HG03520 (cell line): ENCODE measurements at regions not wholly inside any gene's neighbourhood (a gene's known extent, or its start where the extent isn't known, plus 50 kb on each side); places are given as distances from the start of the nearest gene placed in this dataset.

Experiments
- ATAC-seq: cut with Tn5 transposase; IDR thresholded peaks from one replicate; pipeline ENCODE4 v1.9.1; 2021; ENCODE audit warnings: mild to moderate bottlenecking, moderate library complexity; ENCODE audit not compliant: unreplicated experiment

- ATAC-seq, result no peak
Observed at GRCh38 chr1:117798550-117798949, 130.9 kb downstream of the GDAP2 start.

- no peak for ATAC-seq
Observed at GRCh38 chr1:117802531-117803257, 126.7 kb downstream of the GDAP2 start.

GRCh38 chr1:117803318-117803717, 126.1 kb downstream of the GDAP2 start:
- no peak for ATAC-seq

- ATAC-seq, result no peak
Observed at GRCh38 chr1:117809764-117810163, 119.7 kb downstream of the GDAP2 start.

- ATAC-seq, result no peak
Observed at GRCh38 chr1:117810553-117810952, 118.9 kb downstream of the GDAP2 start.

GRCh38 chr1:117812869-117813511, 116.4 kb downstream of the GDAP2 start:
- no peak for ATAC-seq
